PC-3 (cell line): ENCODE measurements at regions not wholly inside any gene's neighbourhood (a gene's known extent, or its start where the extent isn't known, plus 50 kb on each side); places are given as distances from the start of the nearest gene placed in this dataset.

Experiments used
- CTCF ChIP-seq: fragments of 300-600 bp; sonication (generic); conservative IDR thresholded peaks from 2 replicates; pipeline ENCODE4 v1.5.1; 2017; ENCODE audit warnings: antibody characterized with exemption, low read depth, mild to moderate bottlenecking, low read length
- EZH2 ChIP-seq: fragments of 300-600 bp; sonication (generic); IDR thresholded peaks from one replicate; pipeline ENCODE4 v1.6.1; 2017; ENCODE audit warnings: antibody characterized with exemption, mild to moderate bottlenecking, low read length; ENCODE audit not compliant: unreplicated experiment
- EZH2phosphoT487 ChIP-seq: fragments of 300-600 bp; sonication (generic); IDR thresholded peaks from 2 replicates; pipeline ENCODE4 v1.6.1; 2018; ENCODE audit warnings: mild to moderate bottlenecking, antibody characterized with exemption, low read length, borderline replicate concordance

- TF ChIP-seq EZH2, result no peak
- TF ChIP-seq EZH2phosphoT487, result no peak
- TF ChIP-seq CTCF, result no peak
Observed at GRCh38 chr20:23135449-23136420, 49.6 kb upstream of the CD93 start.
